ENCODE measurements at regions not wholly inside any gene's neighbourhood (a gene's known extent, or its start where the extent isn't known, plus 50 kb on each side); places are given as distances from the start of the nearest gene placed in this dataset.
"Not testable (repeated sequence)": the region's sequence is repeated elsewhere in the genome, so short reads cannot be mapped to it uniquely, and the experiment has no call there.

- Mint-ChIP-seq H3K27ac (ENCODE audit: unreplicated experiment) (no peak overlapping the region), H3K27me3 (ENCODE audit: low read depth) (no peaks in the 10 kb centered on the region), H3K36me3 (ENCODE audit: low read depth) (no peaks in the 10 kb centered on the region), H3K4me1 (peaks cover 12% of the 10 kb centered on the region), H3K4me3 (no peak overlapping the region), H3K9me3 (peaks cover 1% of the 10 kb centered on the region)
- no peak for TF ChIP-seq CTCF (conservative IDR thresholded peaks at IDR 0.05)
- DNase-seq (ENCODE audit: low read depth, low spot score): no peak
Measured at GRCh38 chr4:170887396-170887795, 797.6 kb upstream of the AADAT start.

GRCh38 chr4:170884969-170885570 is 795.3 kb upstream of the AADAT start:
- H3K4me1 Mint-ChIP-seq: peaks cover 12% of the 10 kb centered on the region
- no peak overlapping the region for H3K4me3 Mint-ChIP-seq
- H3K27ac Mint-ChIP-seq (ENCODE audit: unreplicated experiment): no peak overlapping the region
- no peak for DNase-seq (ENCODE audit: low read depth, low spot score)
- TF ChIP-seq CTCF (conservative IDR thresholded peaks at IDR 0.05): no peak
- no peaks in the 10 kb centered on the region for H3K36me3 Mint-ChIP-seq (ENCODE audit: low read depth)
- H3K27me3 Mint-ChIP-seq (ENCODE audit: low read depth): no peaks in the 10 kb centered on the region
- H3K9me3 Mint-ChIP-seq: peaks cover 2% of the 10 kb centered on the region

GRCh38 chr4:170881646-170882045 is 791.9 kb upstream of the AADAT start:
- H3K4me1 Mint-ChIP-seq; H3K4me3 Mint-ChIP-seq; H3K27me3 Mint-ChIP-seq (ENCODE audit: low read depth); H3K9me3 Mint-ChIP-seq; H3K36me3 Mint-ChIP-seq (ENCODE audit: low read depth); DNase-seq (ENCODE audit: low read depth, low spot score); H3K27ac Mint-ChIP-seq (ENCODE audit: unreplicated experiment): not testable (repeated sequence)

GRCh38 chr4:170875868-170876267 is 786.1 kb upstream of the AADAT start:
- peak; percentile 51 for TF ChIP-seq CTCF (conservative IDR thresholded peaks at IDR 0.05)
- Mint-ChIP-seq H3K36me3 (ENCODE audit: low read depth) (no peaks in the 10 kb centered on the region), H3K9me3 (no peaks in the 10 kb centered on the region), H3K4me3 (no peak overlapping the region), H3K27ac (ENCODE audit: unreplicated experiment) (no peak overlapping the region), H3K27me3 (ENCODE audit: low read depth) (no peaks in the 10 kb centered on the region), H3K4me1 (no peaks in the 10 kb centered on the region)
- no peak for DNase-seq (ENCODE audit: low read depth, low spot score)

GRCh38 chr4:170872794-170873193 is 783.0 kb upstream of the AADAT start:
- H3K4me3 Mint-ChIP-seq: no peak overlapping the region
- TF ChIP-seq CTCF (conservative IDR thresholded peaks at IDR 0.05): no peak
- no peaks in the 10 kb centered on the region for H3K27me3 Mint-ChIP-seq (ENCODE audit: low read depth)
- H3K27ac Mint-ChIP-seq (ENCODE audit: unreplicated experiment): no peak overlapping the region
- no peaks in the 10 kb centered on the region for H3K9me3 Mint-ChIP-seq
- no peaks in the 10 kb centered on the region for H3K4me1 Mint-ChIP-seq
- DNase-seq (ENCODE audit: low read depth, low spot score): no peak
- no peaks in the 10 kb centered on the region for H3K36me3 Mint-ChIP-seq (ENCODE audit: low read depth)

GRCh38 chr4:170868170-170868569 is 778.4 kb upstream of the AADAT start:
- TF ChIP-seq CTCF (conservative IDR thresholded peaks at IDR 0.05): no peak
- no peak for DNase-seq (ENCODE audit: low read depth, low spot score)
- no peaks in the 10 kb centered on the region for H3K9me3 Mint-ChIP-seq
- H3K27me3 Mint-ChIP-seq (ENCODE audit: low read depth): no peaks in the 10 kb centered on the region
- H3K4me3 Mint-ChIP-seq: no peak overlapping the region
- no peak overlapping the region for H3K27ac Mint-ChIP-seq (ENCODE audit: unreplicated experiment)
- H3K4me1 Mint-ChIP-seq: no peaks in the 10 kb centered on the region
- no peaks in the 10 kb centered on the region for H3K36me3 Mint-ChIP-seq (ENCODE audit: low read depth)
